ENCODE measurements at regions not wholly inside any gene's neighbourhood (a gene's known extent, or its start where the extent isn't known, plus 50 kb on each side); places are given as distances from the start of the nearest gene placed in this dataset.

- H3K4me3 ChIP-seq (ENCODE audit: low read depth, low read length): no peak overlapping the region
- TF ChIP-seq CTCF (IDR thresholded peaks at IDR 0.05; ENCODE audit: low read depth, low read length): no peak
Measured at GRCh38 chrX:40835526-40835925, 100.2 kb upstream of the MED14 start.

- no peak overlapping the region for H3K4me3 ChIP-seq (ENCODE audit: low read depth, low read length)
- TF ChIP-seq CTCF (IDR thresholded peaks at IDR 0.05; ENCODE audit: low read depth, low read length): no peak
Measured at GRCh38 chrX:40843643-40844042, 108.3 kb upstream of the MED14 start.

- TF ChIP-seq CTCF (IDR thresholded peaks at IDR 0.05; ENCODE audit: low read depth, low read length): no peak
Measured at GRCh38 chrX:40844471-40844870, 109.1 kb upstream of the MED14 start.

GRCh38 chrX:40845331-40845911, 110.1 kb upstream of the MED14 start:
- 0 out of 2 replicates have a peak overlapping the region, but pooled peaks have one; percentile 24 for H3K4me3 ChIP-seq (ENCODE audit: low read depth, low read length)
- TF ChIP-seq CTCF (IDR thresholded peaks at IDR 0.05; ENCODE audit: low read depth, low read length): no peak

More at GRCh38 chrX:40844471-40844870, 109.1 kb upstream of the MED14 start:
- no peak overlapping the region for H3K4me3 ChIP-seq (ENCODE audit: low read depth, low read length)

- no peak for TF ChIP-seq CTCF (IDR thresholded peaks at IDR 0.05; ENCODE audit: low read depth, low read length)
- H3K4me3 ChIP-seq (ENCODE audit: low read depth, low read length): no peak overlapping the region
Measured at GRCh38 chrX:40849906-40850823, 114.8 kb upstream of the MED14 start.

- no peak for TF ChIP-seq CTCF (IDR thresholded peaks at IDR 0.05; ENCODE audit: low read depth, low read length)
- no peak overlapping the region for H3K4me3 ChIP-seq (ENCODE audit: low read depth, low read length)
Measured at GRCh38 chrX:40852586-40852985, 117.2 kb upstream of the MED14 start.

Measured in WI38 (cell line).